Stimulated activated CD4-positive, alpha-beta T cell treated with anti-CD3 and anti-CD28 coated beads, Interleukin-1b, Interleukin-23, amount 100 ng/mL, for 4 hours (primary cell): ENCODE measurements at regions not wholly inside any gene's neighbourhood (a gene's known extent, or its start where the extent isn't known, plus 50 kb on each side); places are given as distances from the start of the nearest gene placed in this dataset.

ENCODE experiments used
- DNase-seq, 2 donors: peaks; one replicate each; pipeline ENCODE4 v3.0.0-alpha.2; 2020; ENCODE audit warnings: low read depth in 2 of 2

DNA sequence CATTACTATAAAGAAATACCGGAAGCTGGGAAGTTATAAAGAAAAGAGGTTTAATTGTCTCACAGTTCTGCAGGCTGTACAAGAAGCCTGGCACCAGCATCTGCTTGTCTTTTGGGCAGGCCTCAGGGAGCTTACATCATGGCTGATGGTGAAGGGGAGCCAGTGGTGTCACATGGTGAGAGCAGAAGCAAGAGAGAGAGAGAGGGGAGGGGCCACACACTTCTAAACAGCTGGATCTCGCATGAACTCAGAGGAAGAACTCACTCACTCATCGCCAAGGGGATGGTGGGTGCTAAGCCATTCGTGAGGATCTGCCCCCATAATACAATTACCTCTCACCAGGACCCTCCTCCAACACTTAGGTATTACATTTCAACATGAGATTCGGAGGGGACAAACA, 51.8 kb upstream of the ANKRD34C start:
- DNase-seq, result no peak

DNA sequence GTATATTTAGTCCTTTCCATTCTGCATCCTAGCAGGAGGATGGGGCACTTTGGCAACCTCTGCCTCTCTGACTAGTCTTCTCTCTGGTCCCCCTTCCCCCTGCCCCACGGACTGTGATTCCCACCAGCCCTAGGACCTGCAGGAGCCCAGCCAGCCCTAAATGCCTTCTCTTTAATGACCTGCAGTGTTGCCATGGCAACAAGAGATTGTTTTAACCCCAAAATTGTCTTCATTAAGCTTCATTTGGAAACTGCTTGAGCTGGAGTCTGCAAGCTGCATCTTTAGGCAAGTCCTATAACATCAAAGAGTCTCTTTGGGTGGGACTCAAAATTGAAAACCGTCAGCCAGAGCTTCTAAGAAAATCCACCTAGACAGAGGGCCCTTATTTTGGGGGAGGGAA, 59.7 kb upstream of the ANKRD34C start:
- no peak for DNase-seq

DNA sequence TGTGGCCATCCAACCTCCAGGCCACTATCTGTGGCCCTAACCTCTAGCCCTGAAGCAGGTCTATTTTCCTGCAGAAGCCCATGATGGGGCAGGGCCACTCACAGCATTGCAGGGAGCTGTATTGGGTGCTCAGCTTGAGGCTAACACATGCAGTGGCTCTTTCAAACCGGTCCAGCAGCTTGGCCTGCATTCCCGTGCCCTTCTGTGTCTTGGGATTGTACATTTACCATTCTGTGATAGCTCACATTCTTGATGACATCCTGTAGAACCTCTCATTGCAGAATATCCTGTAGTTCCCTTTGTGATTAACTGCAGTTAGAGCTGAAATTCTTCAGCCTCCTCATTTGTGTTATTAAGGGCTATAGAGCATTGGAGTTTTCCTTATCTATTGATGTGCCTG, 60.8 kb upstream of the ANKRD34C start:
- DNase-seq, result no peak

DNA sequence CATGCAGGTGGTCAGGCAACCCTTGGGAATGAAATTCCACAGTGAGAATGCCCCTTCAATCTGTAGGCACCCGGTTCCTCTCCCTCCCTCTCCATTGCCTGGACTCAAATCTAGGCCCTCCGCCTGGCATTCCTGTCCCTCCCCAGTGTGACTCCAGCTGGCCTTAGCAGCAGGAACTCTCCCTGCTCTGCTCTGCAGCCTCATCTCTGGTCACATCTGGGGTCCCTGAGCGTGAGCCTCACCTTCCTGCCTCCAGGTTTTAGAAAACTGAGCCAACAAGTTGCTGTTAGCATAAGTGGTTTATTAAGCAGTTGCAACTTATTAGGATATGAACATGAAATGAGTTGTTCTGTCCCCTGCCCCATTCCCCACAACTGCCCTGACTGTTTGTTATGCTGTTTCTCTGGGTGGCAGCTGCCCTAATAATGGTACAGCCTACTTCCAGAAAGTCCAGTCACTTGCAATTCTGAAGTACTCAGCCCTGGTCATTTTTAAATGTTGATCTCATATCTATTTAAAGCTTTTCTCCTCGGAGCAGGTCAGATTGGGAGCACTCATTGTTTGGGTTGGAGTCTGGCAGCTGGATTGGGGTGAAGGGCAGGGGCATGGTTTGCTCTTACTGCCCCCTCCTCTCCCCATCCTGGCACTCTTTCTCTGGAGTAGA, 63.0 kb upstream of the ANKRD34C start:
- no peak for DNase-seq

DNA sequence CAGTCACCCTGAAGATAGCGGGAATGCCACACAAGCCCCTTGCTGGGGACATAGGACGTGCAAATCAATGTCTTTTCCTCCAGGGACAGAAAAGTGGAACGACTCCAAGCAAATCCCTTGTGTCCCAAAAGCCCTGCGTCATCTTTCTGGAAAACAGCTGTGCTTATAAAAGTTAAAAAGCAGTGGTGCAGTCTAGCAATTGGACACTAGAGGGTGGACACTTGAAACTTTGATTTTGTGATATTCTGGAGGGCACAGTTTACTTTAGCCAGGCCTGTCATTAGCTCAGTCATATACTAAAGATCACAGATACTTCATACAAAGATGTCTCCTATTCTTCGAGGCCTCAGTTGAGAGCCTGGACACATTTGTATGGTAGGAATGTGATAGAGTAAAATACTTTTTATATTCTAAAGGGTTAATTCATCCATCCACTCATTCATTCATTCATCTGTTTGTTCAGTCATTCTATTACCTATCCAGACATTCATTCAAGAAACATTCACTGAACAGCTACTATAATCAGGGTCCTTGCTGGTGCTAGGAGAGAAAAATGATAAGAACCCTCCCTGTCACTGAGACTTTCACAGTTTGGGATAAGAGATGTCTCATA, 63.8 kb upstream of the ANKRD34C start:
- DNase-seq, result no peak

DNA sequence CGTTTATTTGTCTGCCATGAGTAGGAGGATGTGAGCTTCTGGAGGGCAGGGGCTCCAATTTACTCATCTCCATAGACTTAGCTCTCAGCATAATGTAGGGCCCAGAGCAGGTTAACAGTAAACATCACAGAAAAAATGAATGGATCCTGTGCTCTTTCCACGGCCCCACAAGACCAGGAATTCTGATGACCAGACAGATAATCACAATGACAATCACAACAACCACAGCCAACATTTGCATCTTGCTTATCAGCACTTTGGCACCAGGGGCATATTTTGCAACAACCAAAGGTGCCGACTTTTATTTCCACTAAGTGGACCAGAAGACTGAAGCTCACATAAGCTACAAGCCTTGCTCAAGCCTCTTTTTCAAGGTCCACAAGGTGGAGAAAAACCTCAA, 68.9 kb upstream of the ANKRD34C start:
- no peak for DNase-seq

DNA sequence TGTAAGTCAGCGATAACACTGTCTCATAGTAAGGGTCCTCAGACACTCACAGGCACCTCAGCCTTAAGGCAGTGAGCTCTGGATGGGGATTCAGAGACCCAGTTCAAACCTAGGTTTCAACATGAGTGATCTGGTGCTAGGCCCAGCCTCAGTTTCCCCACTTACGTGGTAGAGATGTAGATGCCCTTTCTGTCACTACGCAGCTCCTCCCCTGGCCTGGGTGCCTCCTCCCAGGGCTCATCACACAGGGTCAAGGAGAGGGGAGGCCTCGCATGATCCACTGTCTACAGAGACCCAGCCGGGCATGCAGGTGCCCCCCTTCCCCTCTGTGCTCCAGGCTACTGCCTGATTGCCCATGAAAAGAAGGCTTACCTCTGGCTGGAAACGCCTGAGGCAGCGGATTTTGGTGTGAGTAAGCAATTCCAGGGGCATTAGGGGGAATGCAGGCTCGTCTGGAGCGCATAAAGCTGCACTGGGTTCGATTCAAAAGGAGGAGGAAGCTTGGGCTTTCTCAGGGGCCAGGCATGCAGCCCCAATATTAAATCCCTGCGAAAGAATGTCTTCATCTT, 69.8 kb upstream of the ANKRD34C start:
- no peak for DNase-seq

DNA sequence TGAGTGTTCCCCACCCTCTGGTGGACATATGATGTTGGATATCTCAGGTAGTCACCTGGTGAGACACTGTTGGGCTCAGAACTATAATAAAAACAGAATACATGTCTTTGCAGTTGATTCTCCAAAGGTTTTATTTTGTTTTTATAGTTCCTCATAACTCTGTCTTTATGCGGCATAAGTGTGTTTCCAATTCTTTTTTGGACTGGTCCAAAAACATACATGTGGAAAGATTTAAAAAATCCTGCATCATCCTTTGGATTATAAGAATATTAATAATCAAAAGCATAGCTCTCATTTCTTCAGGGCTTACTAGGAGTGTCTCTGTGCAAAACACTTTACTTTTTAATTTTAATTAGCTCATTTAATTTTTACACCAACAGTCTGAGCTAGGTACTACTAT, 71.0 kb upstream of the ANKRD34C start:
- DNase-seq, result no peak

DNA sequence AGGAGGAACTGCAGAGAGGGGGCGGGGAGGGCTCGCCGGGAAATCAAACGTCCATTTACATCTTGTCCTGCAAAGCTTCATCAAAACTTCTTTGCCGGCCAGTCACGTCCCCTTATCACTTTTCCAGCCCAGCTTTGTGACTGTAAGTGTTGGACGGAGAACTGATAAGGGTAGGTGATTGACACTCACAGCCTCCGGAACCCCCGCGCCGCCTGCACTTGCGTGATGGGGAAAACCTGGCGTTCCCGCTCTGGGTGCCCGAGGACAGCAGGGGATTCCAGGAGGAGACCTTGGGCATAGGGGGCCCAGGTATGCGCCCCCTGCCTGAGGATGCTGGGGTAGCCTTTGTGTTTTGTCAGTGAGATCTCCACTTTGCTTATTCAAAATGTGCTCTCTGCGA, 72.8 kb upstream of the ANKRD34C start:
- DNase-seq, result no peak

DNA sequence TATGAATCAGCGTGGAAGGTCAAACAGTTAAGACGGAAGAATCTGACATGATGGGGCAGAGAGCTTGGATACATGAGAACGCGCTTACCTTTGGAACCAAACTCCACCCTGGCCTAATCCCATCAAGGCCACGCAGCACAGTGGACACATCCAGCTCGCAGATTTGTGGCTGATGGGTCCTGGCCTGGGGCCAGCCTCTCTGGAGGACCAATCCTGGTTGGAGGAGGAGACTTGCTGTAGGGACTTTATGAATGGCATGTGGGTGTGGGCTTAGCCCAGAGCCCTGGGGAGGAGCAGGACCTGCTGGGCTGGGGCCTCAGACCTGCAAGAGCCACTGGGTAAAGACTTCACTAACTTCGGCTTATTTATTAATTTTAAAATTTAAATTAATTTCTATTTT, 73.4 kb upstream of the ANKRD34C start:
- DNase-seq, result no peak

DNA sequence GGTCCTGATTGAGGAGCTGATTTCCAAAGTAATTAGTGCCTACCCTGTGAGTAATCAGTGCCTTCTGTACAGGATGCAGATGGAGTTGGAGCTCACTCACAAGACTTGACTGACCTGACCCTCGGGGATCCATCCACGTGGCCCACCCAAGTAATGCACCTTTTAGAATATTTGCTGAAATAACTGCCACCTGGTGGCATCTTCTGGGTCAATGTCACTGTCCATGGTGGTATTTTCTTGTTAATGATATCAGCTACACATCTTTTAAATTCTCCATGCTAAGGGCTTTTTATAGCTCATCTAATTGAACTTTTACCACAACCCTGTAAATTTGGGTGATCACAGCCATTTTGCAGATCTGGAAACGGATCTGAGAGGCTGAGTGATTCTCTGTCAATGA, 74.3 kb upstream of the ANKRD34C start:
- no peak for DNase-seq

DNA sequence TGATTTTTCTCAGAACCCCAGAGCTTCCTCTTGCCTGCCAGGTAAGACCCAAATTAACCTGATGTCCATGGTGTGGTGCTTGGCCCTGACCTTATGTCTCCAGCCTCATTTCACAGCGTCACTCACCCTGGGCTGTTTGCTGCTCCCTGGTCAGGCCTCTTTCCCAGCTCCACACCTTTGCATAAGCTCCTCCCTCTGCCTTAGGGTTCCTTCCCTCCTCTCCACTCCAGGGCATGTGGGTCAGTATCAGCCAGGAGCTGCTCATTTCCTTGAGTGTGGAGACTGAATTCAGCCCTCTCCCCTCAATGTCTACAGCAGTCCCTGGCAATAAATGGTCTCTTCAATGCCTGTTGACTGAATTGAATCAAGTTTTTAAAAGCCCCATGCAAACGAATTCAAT, 75.6 kb upstream of the ANKRD34C start:
- DNase-seq, result no peak

DNA sequence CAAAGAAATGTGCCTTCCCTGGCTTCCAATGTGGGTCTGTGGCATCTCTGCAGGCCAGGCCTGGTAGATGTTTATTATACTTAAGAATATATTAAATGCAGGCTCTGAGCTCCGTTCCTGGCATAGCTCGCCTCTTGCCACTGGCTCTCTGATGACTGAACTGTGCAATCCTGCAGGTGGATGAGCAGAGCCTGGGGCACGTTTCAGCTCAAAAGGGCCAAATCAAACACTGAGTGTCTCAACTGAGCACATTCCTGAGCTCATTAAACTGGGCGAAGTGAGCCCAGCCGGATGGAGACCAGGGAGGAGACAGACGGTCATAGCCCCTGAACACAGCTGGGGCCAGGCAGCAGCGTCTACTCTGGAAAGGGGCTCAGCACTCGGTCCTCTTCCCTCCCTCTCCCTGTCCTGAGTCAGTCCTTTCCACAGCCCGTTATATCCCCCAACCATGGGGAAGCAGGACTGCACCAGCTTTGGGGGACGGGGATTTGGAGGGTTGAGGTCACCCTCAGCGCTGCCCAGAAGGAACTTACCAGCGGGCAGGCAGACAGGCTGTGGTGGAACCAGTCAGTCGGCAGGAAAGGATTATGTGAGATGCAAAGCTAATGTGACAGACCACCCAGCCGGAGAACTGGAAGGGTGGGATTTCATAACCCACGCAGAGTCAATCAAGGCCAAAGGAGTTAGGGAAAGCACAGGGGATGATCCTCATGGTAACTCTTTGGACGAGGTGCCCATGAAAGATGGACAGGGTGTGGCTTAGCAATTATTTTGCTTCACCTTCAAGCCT, 77.4 kb upstream of the ANKRD34C start:
- DNase-seq, result no peak

DNA sequence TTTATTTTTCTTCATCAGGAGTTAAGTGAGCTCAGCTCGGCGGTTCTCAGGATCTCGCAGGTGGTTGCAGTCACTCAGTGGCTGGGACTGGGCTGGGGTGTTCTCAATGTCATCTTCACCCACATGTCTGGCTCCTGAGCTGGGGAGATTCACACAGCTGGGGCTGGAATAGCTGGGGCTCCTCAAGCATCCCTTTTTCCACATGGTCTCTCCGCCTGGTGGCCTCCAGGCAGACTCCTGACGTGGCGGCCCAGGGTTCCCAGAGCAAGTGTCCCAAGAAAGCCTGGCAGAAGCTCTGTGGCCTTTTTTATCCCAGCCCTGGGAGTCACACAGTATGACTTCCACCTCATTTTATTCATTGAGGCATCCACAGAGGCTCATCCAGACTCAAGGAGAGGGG, 84.1 kb upstream of the ANKRD34C start:
- DNase-seq, result no peak

DNA sequence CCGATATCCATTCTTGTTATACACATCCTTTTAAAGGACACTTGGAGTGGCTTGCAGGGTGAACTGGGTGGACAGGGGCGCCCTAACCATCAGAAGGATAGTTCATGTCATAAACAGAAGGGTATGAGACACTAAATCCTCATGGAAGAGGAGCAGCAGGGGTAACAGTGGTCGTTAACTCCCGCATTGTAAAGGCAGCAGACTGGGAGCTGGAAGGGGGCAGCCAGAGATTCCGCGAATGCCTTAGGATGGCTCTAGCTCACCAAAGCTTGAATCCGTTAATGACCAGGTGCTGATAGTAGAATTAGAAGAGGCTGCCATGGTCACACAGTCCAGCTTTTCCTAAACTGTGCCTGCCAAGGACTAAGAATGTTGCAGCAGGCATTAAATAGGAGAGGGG, 85.2 kb upstream of the ANKRD34C start:
- no peak for DNase-seq

DNA sequence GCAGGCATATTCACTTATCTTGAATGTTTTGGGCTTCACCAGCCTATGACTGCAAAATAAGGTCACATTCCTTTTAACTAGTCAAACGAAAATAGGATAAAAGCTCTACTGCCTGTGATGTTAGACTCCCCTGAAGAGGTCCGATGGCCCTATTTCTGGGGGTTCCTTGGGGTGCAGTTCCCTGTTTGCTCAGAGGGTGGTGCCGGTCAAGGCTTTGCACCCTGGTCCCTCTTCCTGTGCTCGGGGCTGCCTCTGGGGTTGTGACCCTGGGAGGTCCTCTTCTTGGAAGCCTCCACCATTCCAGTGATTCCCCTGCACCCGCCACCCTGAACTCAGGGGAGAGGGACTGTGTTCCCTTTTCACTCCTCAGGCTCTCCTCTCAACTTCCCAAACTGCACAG, 86.7 kb upstream of the ANKRD34C start:
- DNase-seq, result no peak

DNA sequence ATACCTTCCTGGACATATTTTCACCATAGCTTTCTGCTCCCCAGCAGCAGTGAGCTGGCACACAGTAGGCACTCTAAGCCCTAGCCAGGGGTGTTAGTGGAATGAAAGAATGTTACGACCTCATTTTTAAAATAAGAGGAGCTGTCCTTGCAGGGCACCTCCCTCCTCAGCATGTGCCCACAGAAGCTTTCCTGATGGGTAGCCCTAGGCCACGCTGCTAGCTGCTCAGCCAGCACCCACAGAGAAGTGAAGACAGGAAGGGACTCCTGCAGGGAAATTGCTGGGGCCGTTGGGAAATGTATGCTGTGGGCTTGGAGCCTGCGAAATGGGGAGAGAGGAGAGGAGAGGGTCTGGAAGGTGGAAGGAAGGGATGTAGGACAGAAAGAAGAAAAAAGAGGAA, 87.3 kb upstream of the ANKRD34C start:
- DNase-seq, result no peak

DNA sequence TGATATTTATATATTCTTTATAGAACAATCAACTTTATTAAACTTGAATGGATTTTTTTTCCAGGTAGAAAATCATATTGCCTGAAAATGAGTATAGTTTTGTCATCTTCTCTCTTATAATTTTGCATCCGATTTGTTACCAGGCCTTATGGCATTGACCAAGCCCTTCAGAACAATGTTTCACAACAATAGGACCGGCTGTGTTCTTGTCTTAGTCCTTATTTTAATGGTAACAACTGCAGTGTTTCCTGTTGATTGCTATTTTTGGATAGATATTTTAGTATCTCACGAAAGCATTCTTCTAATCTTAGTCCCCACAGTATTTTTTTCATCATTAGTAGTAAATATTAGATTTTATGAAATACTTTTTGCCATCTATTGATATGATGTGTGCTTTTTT, 88.1 kb upstream of the ANKRD34C start:
- DNase-seq, result no peak

DNA sequence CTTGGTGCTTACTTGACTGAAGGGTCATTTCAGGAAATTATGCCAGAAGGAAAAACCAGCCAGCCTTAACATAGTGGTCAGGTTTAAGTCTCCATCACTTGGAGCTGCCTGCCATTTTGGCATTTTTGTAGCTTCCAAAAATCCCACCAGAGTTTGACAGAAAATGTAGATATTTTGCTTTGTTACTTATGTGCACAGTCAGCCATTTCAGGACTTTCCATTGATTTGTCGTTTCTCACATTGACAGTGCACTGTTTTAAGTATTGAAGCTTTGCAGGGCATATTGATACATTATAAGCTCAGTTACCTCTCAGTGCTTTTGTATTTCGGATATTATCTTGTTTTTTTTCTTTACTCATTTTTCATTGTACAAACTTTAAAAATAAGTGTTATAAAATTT, 89.0 kb upstream of the ANKRD34C start:
- DNase-seq, result no peak

DNA sequence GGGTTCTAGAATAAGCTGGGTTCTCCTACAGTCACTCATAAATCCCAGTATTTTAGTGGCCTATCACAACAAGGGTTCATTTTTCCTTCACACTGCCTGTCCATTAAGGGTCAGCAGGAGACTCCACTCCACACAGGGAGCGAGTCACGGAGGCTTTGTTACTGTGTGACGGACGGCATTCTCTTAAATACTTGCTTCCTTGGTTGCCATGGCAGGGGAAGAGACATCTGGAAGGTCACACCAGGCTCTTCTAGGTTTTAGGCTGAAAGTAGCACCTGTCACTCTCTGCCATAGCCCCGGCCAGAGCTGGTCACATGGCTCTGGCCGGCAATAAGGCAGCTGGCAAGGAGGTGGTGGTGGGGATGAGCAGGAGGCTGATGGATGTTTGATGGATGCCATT, 89.4 kb upstream of the ANKRD34C start:
- no peak for DNase-seq

DNA sequence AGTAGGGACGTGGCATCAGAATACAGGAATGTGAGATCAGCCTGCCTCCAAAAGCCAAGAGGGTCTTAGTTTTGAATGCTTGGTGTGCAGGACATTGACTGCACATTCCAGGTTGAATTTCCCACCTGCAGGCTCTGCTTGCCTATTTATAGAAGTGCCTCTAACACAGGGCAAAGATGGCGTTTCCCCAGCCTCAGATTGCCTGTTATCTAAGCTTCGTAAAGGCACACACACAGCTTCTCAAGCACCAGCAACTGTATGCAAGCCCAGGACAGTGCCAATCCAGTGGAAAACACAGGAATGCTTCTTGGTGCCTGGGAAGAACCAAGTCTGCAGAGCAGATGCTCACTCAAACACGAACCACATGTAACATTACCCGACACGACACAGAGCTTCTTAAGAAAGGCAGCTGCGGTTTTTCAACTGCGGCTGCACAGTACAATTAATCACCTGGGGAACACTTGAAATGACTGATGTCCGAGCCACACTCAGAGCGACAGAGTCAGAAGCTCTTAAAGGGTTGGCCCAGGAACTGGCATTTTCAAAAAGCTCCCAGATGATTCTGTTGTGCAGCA, 90.0 kb upstream of the ANKRD34C start:
- DNase-seq, result no peak

DNA sequence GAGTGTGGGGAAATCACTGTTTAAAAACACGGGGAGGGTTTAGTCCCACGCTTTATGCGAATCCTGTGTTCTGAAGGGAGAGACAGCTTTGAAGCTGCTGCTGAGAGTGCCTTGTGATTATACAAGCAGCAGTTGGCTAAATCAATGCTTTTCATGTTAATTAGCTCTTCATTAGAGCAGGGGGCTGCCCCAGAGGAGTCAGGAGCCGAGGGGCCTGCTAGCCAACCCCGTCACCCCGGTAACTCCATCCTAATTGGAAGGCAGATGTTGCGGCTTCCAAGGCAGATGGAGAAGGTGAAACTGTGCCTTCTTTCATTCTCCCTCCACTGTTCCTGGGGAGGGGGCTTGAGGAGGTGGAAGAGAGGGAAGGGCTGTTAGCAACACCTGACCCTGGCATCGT, 92.4 kb upstream of the ANKRD34C start:
- no peak for DNase-seq

DNA sequence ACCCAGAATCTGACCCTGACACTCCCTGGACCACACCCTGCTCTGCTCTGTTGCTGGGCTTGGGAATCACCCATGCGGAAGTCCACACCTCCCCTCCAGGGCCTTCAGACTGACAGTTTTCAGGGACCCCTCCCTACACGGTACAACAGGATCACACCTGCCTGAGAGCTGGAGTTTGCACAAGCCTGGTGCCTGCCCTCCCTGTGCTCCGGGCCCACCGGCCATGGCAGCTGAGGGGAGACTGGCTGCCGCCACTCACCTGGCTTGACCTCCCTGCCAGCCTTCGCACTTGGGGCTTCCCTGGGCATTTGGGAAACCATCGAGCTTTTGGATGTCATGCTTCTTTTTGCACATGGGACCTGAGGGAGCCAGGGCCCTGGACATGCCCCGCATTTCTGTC, 95.9 kb upstream of the ANKRD34C start:
- no peak for DNase-seq
